Transverse colon (tissue), 4 donors: ENCODE measurements at regions not wholly inside any gene's neighbourhood (a gene's known extent, or its start where the extent isn't known, plus 50 kb on each side); places are given as distances from the start of the nearest gene placed in this dataset.

ENCODE experiments used
- POLR2AphosphoS5 ChIP-seq, 3 donors: sonication (generic); formaldehyde crosslinking; IDR thresholded peaks; one replicate each; pipeline ENCODE4 v1.6.1; 2016; ENCODE audit warnings: antibody characterized with exemption in 3 of 3
- TF ChIP-seq, protein P1 (sequence below), 5 experiments: fragments of 200-600 bp in 3 of 5; fragments of 450-650 bp in 2 of 5; sonication (generic) in 3 of 5; IDR thresholded peaks; 1 replicate in 2 of 5; 2 replicates in 3 of 5; pipeline ENCODE4 v1.5.1; 2016 to 2017; ENCODE audit warnings: antibody characterized with exemption in 5 of 5, inconsistent platforms in 3 of 5, mild to moderate bottlenecking in 2 of 5, moderate library complexity in 1 of 5

DNA sequence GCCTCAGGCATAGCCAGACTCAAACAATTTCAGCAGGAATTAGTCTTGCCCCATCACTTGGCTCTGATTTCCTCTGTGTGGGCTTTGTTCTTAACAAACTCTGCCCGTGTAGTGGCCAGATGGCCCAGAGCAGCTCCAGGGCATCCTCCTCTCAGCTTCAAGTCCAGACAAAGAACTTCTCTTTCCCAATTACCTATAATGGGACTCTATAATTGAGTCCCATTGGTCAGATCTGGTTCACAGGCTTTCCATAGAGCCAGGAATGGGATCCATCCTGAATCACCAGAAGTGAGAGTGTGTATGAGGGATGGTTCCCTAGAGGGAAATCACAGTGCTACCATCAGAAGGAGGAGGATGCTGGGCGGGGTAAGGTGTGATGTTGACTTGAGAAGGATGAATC is 515.8 kb downstream of the KIF4B start:
- TF ChIP-seq, protein P1, sequence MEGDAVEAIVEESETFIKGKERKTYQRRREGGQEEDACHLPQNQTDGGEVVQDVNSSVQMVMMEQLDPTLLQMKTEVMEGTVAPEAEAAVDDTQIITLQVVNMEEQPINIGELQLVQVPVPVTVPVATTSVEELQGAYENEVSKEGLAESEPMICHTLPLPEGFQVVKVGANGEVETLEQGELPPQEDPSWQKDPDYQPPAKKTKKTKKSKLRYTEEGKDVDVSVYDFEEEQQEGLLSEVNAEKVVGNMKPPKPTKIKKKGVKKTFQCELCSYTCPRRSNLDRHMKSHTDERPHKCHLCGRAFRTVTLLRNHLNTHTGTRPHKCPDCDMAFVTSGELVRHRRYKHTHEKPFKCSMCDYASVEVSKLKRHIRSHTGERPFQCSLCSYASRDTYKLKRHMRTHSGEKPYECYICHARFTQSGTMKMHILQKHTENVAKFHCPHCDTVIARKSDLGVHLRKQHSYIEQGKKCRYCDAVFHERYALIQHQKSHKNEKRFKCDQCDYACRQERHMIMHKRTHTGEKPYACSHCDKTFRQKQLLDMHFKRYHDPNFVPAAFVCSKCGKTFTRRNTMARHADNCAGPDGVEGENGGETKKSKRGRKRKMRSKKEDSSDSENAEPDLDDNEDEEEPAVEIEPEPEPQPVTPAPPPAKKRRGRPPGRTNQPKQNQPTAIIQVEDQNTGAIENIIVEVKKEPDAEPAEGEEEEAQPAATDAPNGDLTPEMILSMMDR (IDR thresholded peaks at IDR 0.05) = no peak
- no peak for TF ChIP-seq POLR2AphosphoS5 (IDR thresholded peaks at IDR 0.05)
